ENCODE measurements at regions not wholly inside any gene's neighbourhood (a gene's known extent, or its start where the extent isn't known, plus 50 kb on each side); places are given as distances from the start of the nearest gene placed in this dataset.

- no peak for TF ChIP-seq GABPA (IDR thresholded peaks at IDR 0.05; ENCODE audit: borderline replicate concordance, insufficient read depth, low read length)
Measured at GRCh38 chr7:69217516-69218350, 380.5 kb upstream of the AUTS2 start (continued).

Measured in H1 (cell line).